Upper lobe of left lung (tissue), 6 donors: ENCODE measurements at regions not wholly inside any gene's neighbourhood (a gene's known extent, or its start where the extent isn't known, plus 50 kb on each side); places are given as distances from the start of the nearest gene placed in this dataset.

Experiments used
- ATAC-seq, 2 donors: fragments of 200-7000 bp; cut with Tn5 transposase; one replicate each; pipeline ENCODE4 v1.9.1; 2022; ENCODE audit warnings: mild to moderate bottlenecking in 2 of 2, moderate library complexity in 2 of 2; ENCODE audit not compliant: low FRiP score in 2 of 2
- DNase-seq, 2 donors: peaks; one replicate each; pipeline ENCODE4 v3.0.0-alpha.2; 2019 to 2020
- H3K27ac ChIP-seq, 4 donors: fragments of 200-600 bp; sonication (generic); one replicate each; pipeline ENCODE4 v1.5.1; 2016 to 2019
- H3K27me3 ChIP-seq, 4 donors: fragments of 200-600 bp; sonication (generic); one replicate each; pipeline ENCODE4 v1.5.1; 2017 to 2019
- H3K36me3 ChIP-seq, 4 donors: fragments of 200-600 bp; sonication (generic); one replicate each; pipeline ENCODE4 v1.5.1; 2016 to 2019
- H3K4me1 ChIP-seq, 4 donors: fragments of 200-600 bp; sonication (generic); one replicate each; pipeline ENCODE4 v1.5.1; 2018 to 2019
- H3K4me3 ChIP-seq, 4 donors: fragments of 200-600 bp; sonication (generic); one replicate each; pipeline ENCODE4 v1.5.1; 2017 to 2019; ENCODE audit warnings: mild to moderate bottlenecking in 2 of 4, moderate library complexity in 1 of 4
- H3K9me3 ChIP-seq, 4 donors: fragments of 200-600 bp; sonication (generic); one replicate each; pipeline ENCODE4 v1.5.1; 2018 to 2019
- CTCF ChIP-seq, 6 experiments: fragments of 450-650 bp in 4 of 6; fragments of 200-600 bp in 2 of 6; sonication (generic) in 2 of 6; IDR thresholded peaks; one replicate each; pipeline ENCODE4 v1.5.1; 2016 to 2019; ENCODE audit warnings: antibody characterized with exemption in 6 of 6
- EP300 ChIP-seq, 4 donors: sonication (generic); formaldehyde crosslinking; IDR thresholded peaks; one replicate each; pipeline ENCODE4 v1.5.1; 2017; ENCODE audit warnings: antibody characterized with exemption in 4 of 4, control low read depth in 2 of 4
- POLR2A ChIP-seq, 4 donors: fragments of 450-650 bp; IDR thresholded peaks; one replicate each; pipeline ENCODE4 v1.5.1; 2016 to 2017; ENCODE audit warnings: antibody characterized with exemption in 4 of 4, mild to moderate bottlenecking in 2 of 4
- POLR2AphosphoS5 ChIP-seq, 2 donors: sonication (generic); formaldehyde crosslinking; IDR thresholded peaks; one replicate each; pipeline ENCODE4 v1.5.1; 2017; ENCODE audit warnings: antibody characterized with exemption in 2 of 2
- WGBS, 2 donors: methylation state at CpG; one replicate each; pipeline ENCODE4 v1.1.5; 2017 to 2018; 5-methylcytosine and 5-hydroxymethylcytosine counted together
- donor health status: DM: no; HTN: no; CAD: no; lungs with moderate emphysema.
- donor health status: DM: no; HTN: yes; CAD: no; lungs with severe emphysema.

DNA sequence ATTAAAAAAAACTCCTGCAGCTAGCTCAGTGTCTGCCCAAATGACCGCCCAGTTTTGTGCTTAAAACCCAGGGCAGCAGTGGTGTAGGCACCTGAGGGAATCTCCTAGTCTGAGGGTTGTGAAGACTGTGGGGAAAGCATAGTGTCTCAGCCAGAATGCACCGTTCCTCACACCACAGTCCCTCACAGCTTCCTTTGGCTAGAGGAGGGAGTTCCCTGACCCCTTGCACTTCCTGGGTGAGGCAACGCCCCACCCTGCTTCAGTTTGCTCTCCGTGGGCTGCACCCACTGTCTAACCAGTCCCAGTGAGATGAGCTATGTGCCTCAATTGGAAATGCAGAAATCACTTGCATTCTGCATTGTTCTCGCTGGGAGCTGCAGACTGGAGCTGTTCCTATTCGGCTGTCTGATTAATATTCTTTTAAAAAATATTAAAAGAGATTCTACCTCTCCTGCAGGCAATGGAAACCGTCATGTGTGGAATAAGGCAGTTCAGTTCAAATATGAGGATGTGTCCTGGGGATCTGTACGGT lies 645.7 kb downstream of the FGF9 start:
- Histone ChIP-seq H3K27me3 (no peaks in the 10 kb centered on the region), H3K9me3 (no peaks in the 10 kb centered on the region), H3K36me3 (no peaks in the 10 kb centered on the region), H3K27ac (no peak overlapping the region), H3K4me3 (no peak overlapping the region), H3K4me1 (no peaks in the 10 kb centered on the region)
- no peak for TF ChIP-seq CTCF (IDR thresholded peaks at IDR 0.05)
- no peak for TF ChIP-seq POLR2AphosphoS5 (IDR thresholded peaks at IDR 0.05)
- no peak for TF ChIP-seq POLR2A (IDR thresholded peaks at IDR 0.05)
- no peak for TF ChIP-seq EP300 (IDR thresholded peaks at IDR 0.05)
- no peak for ATAC-seq
- DNase-seq, result no peak
- WGBS, 2 donors, result 83 to 84% methylated on average over 8 of the region's 8 CpGs

GRCh38 chr13:22320991-22321390 lies 650.1 kb downstream of the FGF9 start:
- H3K4me3 ChIP-seq, result no peak overlapping the region
- H3K9me3 ChIP-seq, result no peaks in the 10 kb centered on the region
- TF ChIP-seq POLR2A (IDR thresholded peaks at IDR 0.05) (no peak), POLR2AphosphoS5 (IDR thresholded peaks at IDR 0.05) (no peak), EP300 (IDR thresholded peaks at IDR 0.05) (no peak), CTCF (IDR thresholded peaks at IDR 0.05) (no peak)
- H3K36me3 ChIP-seq, result no peaks in the 10 kb centered on the region
- no peaks in the 10 kb centered on the region for H3K4me1 ChIP-seq
- 68 to 77% methylated on average over 3 of the region's 3 CpGs for WGBS, 2 donors
- H3K27me3 ChIP-seq, result no peaks in the 10 kb centered on the region
- ATAC-seq (no peak), DNase-seq (no peak)
- H3K27ac ChIP-seq, result no peak overlapping the region

DNA sequence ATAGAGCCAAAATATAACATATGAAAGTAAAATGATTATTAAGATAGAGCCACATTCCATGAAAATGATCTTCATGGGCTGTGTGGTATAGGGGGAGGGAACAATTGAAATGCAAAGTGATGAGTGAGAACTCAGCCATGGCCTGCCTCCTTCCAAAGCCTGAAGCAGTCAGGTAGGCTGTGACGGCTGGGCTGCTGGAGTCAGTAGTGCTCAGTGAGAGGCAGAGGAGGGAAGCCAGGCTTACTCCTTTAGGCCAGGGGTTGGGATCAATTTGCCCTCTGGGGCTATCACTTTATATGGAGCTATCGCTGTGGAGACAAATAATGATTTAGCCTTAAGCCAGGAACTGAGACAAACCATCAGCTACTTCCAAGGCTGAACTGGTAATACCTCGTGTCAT lies 654.9 kb downstream of the FGF9 start:
- ATAC-seq (no peak), DNase-seq (no peak)
- H3K27me3 ChIP-seq, result no peaks in the 10 kb centered on the region
- 67 to 76% methylated on average over 3 of the region's 3 CpGs for WGBS, 2 donors
- H3K4me3 ChIP-seq, result no peak overlapping the region
- no peaks in the 10 kb centered on the region for H3K9me3 ChIP-seq
- H3K27ac ChIP-seq, result no peak overlapping the region
- TF ChIP-seq POLR2AphosphoS5 (IDR thresholded peaks at IDR 0.05) (no peak), EP300 (IDR thresholded peaks at IDR 0.05) (no peak), CTCF (IDR thresholded peaks at IDR 0.05) (no peak), POLR2A (IDR thresholded peaks at IDR 0.05) (no peak)
- no peaks in the 10 kb centered on the region for H3K4me1 ChIP-seq
- no peaks in the 10 kb centered on the region for H3K36me3 ChIP-seq

GRCh38 chr13:22332416-22332815 lies 661.5 kb downstream of the FGF9 start:
- H3K27me3 ChIP-seq, result no peaks in the 10 kb centered on the region
- H3K9me3 ChIP-seq, result no peaks in the 10 kb centered on the region
- DNase-seq (no peak), ATAC-seq (no peak)
- H3K36me3 ChIP-seq, result no peaks in the 10 kb centered on the region
- no peak overlapping the region for H3K4me3 ChIP-seq
- no peak for TF ChIP-seq EP300 (IDR thresholded peaks at IDR 0.05)
- no peak for TF ChIP-seq POLR2A (IDR thresholded peaks at IDR 0.05)
- no peak for TF ChIP-seq CTCF (IDR thresholded peaks at IDR 0.05)
- no peak for TF ChIP-seq POLR2AphosphoS5 (IDR thresholded peaks at IDR 0.05)
- no peaks in the 10 kb centered on the region for H3K4me1 ChIP-seq
- 91 to 92% methylated on average over 7 of the region's 7 CpGs for WGBS, 2 donors
- H3K27ac ChIP-seq, result no peak overlapping the region

DNA sequence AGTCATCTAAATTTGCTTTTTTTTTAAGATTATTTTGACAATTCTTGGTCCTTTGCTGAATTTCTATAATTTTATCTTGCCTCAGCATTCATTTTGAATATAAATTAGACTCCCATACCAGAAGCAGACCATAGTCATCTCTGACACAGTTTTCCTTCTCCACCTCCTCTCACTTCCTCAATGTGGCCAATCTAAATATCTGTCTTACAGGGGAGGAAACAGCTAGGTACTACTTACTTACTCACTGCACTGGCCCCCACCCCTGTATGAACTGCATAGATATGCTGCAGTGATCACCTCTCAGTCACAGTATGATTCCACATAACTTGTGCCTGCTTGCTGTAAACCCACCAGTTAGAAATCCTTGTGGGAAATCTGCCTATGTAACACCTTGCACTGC lies 665.6 kb downstream of the FGF9 start:
- no peaks in the 10 kb centered on the region for H3K27me3 ChIP-seq
- TF ChIP-seq POLR2A (IDR thresholded peaks at IDR 0.05), result no peak
- TF ChIP-seq POLR2AphosphoS5 (IDR thresholded peaks at IDR 0.05), result no peak
- TF ChIP-seq CTCF (IDR thresholded peaks at IDR 0.05), result no peak
- no peak for TF ChIP-seq EP300 (IDR thresholded peaks at IDR 0.05)
- H3K4me1 ChIP-seq, result no peaks in the 10 kb centered on the region
- DNase-seq, result no peak
- H3K9me3 ChIP-seq, result no peaks in the 10 kb centered on the region
- no peak overlapping the region for H3K27ac ChIP-seq
- no peak overlapping the region for H3K4me3 ChIP-seq
- H3K36me3 ChIP-seq, result no peaks in the 10 kb centered on the region
- ATAC-seq, result no peak
